Stimulated activated CD4-positive, alpha-beta T cell treated with anti-CD3 and anti-CD28 coated beads, Interleukin-4, amount 100 ng/mL, for 4 hours (primary cell): ENCODE measurements at regions not wholly inside any gene's neighbourhood (a gene's known extent, or its start where the extent isn't known, plus 50 kb on each side); places are given as distances from the start of the nearest gene placed in this dataset.
"Not testable (repeated sequence)": the region's sequence is repeated elsewhere in the genome, so short reads cannot be mapped to it uniquely, and the experiment has no call there.

Experiments
- DNase-seq, 2 experiments: peaks; one replicate each; pipeline ENCODE4 v3.0.0-alpha.2; 2020

DNA sequence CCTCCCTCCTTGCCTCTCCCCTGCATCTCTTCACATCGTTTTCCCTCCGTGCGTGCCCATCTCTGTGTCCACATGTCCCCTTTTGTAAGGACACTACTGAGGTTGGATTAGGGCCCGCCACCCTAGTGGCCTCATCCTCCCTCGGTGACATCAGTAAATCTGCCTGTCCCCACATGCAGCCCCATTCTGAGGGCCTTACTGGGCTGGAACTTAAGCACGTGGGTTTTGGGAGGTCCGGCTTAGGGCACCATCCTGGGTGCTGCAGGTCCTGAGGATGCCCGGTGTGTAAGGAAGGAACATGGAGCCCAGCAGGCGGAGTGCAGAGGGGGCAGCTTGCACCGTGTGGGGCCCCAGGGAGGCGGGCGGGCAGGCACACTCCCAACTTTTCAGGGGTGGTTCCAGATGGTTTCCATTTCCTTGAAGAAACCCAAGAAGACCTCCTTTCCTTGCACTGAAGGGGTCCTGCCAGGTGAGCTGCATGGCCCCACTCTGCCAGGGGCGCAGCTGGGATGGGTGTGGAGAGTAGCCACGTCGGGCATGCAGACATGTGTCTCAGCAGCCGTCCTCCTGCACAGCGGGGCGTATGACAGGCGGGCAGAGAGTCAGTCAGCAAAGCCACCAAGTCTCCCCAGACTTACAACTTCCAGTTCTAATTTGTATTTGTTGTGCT lies 329.9 kb downstream of the QKI start:
- DNase-seq = no peak

DNA sequence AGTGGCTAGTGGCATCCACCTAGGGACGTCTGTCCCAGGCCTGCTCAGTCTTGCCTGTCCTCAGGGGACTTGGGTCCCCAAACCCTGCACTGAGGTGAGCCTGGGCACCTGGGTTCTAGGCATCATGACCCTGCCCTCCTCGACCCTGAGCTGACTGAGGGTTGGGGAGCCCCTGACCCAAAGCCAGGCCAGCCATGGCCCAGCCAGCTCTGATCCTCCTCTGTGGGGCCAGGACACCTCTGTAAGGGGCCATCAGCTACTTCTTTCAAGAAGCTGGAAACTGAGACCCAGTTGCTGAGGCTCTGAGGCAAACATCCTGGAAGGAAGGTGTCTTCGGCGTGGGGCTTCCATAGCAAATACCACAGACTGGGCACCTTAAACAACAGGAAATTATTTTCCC lies 329.3 kb downstream of the QKI start:
- no peak for DNase-seq

DNA sequence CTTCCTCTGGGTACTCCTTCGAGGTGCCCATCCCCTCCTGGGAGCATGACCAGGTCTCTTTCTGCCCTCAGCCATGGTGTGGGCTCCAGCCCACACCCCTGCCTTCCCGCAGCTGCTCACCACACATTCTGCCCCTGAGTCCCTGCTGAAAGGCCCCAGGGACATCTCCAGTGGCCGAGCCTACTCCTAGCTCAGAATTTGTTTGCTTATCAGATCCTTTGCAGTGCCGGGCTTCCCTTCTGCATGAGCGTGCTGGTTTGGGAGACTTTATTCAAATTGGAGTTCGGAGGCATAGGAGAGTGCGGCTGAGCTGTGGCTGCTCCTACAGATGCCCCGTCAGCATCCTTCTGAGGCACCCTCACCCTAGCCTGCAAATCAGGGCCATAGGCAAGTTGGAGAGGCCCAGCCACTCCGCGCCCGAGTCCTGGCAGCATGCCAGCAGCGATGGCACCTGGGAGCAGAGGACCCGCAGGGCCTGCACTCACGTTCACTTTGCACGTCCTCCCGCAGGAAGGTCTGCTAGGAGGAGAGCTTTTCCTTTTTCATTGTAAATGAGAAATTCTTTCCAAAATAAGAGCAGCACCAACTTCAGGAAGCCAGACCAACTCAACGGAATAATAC lies 327.3 kb downstream of the QKI start:
- DNase-seq = no peak

DNA sequence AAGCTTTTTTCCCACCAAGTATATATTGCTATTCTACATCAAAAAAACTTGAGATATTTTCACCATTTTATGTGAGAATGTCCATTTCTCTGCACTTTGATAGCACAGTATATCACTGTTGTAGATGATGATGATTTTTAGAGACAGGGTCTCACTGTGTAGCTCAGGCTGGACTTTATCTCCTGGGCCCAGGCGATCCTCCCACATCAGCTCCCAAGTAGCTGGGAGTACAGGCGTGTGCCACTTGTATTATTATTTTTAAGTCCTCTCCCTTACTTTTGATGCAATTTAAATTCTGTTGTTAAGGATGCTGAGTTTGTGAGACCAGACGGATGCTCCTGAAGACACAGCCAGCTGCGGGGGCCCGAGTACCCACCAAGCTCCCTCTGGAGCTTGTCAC lies 326.8 kb downstream of the QKI start:
- DNase-seq = no peak

DNA sequence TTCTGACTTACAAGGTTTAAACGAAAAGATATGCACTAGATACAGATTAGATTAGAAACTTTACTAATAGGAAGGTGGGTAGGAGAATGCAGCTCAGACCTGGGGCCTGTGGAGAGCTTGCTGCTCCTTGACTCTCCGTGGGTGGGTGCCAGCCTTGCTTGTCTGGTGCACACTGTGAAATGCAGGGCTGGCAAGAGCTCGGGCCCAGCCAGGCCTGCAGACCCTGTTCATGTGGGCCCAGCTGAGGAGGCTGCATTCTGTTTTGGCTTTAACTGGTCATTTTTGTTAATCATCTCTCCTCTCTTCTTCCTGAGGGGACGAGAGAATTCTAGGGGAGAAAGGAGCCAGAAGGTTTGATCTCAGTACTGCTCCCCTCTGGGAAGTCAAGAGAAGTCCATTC lies 325.4 kb downstream of the QKI start:
- no peak for DNase-seq

DNA sequence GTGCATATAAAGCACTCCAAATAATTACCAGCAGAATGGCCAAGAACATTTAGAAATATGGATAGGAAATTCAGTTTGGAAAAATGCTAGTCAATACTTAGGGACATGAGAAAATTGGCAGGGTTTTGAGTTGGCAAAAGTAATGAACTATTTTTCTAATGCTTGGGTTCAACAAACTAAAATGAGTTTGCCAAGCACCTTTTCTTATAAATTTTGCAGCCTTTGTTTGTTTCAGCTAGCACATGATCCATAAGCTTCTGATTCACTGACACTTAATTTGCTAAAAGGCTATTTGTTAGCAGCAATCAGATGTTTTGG lies 324.8 kb downstream of the QKI start:
- no peak for DNase-seq

DNA sequence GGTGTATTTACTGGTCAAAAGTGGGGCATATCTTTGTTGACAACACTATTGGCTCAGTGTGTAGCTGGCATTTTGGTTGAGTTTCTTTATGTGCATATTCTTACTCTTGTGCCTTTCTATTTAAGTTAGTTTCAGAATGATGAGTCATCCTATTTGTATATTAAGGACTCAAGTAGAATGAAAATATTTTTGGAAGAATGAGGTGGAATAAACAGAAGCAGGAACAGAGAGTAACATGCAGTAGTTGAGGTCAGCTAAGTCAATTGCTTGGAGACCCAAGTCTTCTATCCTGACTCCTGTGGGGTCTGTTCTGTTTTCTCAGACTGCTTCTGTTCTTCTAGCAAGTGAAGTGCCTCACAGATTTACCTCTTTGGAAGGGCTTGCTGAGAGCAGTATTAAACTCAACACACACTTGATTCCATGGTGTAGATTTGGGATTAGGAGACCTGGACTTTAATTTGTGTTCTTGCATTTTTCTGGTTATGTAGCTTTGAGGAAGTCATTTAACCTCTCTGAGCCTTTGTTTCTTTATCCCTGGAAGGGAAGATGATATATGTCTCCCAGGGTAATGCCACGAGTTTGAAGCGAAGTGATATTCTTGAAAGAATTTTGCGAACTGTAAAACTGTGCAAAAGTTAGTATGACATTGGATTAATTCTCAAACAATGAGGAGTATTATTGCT lies 324.3 kb downstream of the QKI start:
- no peak for DNase-seq

DNA sequence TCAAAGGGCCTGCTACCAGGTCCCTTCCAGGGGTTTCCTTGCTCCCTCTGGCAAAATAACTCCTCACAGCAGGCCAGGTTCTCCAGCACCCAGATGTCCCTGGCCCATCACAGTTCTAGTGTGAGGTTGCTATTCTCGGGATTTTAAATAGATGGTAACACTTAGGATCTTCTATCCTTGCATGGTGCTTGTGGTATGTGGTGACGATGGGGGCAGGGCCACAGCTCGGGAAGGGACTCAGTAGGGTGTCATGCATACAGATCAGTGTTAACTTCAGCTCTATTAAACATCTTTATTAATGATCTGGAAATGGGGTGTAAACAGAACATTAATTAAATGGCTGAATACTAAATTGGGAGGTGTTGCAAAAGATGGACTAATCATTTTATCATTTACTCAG lies 323.8 kb downstream of the QKI start:
- no peak for DNase-seq

DNA sequence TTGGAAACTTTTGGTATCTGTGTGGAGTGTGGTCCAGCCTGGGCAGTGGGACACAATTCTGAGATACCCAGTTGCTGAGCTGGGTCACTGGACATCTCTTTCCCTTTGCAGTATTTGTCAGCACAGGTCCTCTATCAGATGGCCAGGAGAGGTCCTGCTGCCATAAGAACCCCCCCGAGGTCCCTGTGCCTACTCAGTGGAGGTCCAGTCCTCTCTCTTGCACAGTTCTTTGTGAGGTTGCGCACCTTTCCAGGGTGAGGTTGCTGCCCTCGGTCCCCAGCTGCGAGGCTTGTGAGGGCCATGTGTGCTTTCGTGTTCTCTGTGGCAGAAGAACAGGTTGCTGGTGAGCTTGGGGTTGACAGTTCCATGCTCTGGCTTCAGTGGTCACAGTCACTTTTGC lies 320.6 kb downstream of the QKI start:
- DNase-seq = no peak

DNA sequence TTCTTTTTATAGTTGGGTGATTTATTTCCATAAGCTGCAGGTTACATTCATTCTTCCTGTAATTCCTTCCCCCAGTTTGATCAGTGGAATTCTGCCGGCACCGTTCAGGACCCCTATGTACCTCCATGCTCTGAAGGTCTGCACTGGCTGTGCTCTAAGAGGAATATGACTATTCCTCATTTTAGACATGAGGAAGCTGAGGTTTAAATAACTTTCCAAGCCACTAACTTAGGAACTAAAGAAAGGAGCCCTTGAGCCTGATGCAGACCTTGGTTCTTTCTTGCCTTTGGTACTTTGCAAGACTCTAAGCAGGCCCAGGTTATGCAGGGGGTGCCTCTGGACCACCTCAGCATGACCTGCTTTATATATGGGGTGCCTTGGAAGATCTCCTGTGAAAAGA lies 318.5 kb downstream of the QKI start:
- no peak for DNase-seq

DNA sequence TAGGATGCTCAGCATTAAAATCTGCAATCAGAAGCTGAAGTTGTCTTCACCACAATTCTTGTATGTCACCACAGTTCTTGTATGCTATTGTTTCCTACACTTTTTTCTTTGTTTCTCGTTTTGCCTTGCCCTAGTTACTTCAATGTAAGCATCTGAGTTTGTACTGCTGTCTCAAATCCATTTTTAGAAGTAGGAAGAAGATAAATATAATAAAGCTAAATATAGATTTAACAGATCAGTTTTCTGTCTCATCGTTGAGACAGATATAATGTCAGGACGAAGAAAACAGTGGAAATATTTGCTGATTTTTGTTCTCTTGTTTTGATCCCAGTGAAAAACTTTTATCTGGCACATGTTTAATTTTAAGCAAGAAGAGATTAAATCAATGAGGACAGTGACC lies 318.0 kb downstream of the QKI start:
- no peak for DNase-seq

DNA sequence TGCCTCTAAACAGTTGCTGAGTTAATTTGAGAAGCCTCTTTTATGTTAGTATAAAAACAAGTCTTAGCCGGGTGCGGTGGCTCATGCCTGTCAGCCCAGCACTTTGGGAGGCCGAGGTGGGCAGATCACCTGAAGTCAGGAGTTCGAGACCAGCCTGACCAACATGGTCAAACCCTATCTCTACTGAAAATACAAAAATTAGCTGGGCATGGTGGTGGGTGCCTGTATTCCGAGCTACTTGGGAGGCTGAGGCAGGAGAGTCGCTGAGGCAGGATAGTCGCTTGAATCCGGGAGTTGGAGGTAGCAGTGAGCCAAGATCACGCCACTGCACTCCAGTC lies 317.5 kb downstream of the QKI start:
- not testable (repeated sequence) for DNase-seq

DNA sequence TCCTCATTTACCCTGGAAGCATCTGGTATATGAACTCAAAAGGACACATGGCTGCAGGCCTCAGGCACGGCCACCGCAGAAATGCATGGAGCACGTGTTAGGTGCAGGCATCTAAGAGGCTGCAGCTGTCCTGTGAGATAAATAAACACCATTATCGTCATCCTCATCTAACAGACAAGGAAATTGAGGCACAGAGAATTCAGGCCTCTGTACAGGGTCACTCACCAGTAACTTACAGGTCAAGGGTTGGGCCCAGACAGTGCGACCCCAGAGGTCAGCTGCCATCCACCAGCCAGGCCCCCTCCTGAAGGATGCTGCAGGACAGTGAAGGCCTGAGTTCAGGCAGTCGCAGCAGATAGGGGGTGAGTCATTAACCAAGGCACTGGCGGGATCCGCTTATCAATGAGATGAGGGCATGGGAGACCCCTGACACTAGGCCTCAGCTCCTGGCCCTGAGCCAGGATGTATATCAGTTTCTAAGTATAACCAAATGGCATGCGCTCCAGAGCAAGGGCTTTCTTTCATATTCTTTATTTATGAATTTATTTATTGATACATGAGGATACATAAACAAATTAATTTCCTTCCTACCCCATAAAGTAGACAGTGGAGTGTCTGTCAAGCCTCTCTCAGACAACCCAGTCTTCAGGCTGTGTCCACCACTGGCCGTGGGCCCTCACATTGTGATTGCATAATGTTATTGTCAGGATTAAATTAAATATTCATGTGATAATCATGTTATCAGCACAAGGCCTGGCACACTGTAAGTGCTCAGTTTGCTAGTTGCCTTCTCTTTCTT lies 316.9 kb downstream of the QKI start:
- no peak for DNase-seq

DNA sequence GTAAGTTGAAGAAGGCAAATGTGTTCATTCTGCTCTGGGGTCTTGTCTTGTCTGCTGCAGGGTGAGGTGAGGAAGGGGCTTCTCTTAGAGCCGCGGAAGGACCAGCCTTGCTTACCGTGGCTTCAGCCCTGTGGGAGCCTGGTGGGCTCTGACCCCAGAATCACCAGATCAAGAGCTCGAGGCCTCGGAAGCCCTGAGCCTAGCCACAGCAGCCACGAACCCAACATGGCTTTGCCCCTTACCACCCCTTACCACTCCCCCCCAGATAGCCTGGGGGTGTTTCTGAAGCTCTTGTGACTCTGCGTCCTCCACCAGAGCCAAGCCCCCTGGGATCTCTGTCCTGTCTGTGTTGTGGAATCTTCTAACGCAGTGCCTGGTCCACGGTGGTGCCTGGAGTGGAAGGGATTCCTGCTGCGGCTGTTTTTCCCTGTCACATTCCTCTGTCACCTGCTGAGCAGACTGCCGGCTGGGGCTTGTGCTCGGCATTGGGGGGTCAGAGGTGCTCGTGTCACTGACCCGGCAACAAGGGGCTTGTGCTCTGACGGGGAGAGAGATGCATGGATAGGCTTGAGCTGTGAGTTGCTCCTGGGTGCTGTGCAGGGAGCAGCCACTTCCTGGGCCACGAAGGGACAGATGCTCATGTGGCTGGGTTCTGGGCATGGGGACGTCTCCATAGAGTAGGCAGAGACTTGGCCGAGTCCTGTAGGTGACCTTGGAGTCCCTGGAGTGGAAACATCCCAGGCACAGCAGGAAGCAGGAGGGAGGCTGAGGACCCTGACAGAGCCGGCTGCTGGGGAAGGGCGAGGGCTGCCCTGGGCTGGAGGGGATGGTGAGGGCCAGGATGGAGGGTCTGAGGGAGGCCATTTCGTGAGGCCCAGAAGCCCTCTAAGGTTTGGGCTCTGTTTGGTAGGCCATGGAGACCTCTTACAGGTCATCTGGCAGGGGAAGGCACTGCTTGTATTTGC lies 316.0 kb downstream of the QKI start:
- DNase-seq = no peak

DNA sequence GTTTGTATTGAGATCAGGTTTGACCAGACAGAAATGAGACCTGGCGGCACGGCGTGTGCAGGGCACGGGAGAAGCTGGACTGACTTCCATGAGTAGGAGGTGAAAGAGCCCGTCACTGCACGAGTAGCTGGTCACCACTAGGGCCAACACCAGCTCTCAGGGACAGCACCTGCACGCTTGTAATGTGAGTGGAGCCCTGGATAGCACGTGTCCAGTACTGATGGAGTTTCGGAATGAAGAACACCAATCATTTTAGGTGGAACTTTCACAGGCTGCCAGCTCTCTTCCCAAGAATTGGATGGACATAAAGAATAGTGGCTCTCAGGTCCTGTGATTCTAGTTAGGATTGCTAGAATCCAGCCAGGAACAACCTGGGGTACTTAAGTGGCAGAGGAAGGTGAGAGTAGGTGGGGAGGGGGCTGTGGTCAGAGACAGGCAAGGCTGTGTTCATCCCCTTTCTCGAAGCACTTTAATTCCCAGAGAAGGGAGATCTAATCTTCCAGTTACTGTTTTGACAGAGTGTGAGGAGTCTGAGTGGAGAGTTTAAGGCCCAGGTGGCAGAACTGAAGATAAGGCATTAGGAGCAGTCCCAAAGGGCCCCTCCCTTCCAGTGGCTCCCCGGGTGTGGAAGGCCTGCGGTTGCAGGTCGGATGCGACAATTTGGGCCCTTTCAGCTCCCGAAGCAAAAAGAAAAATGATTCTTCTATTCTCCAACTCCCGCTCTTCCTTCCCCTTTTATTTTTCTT lies 314.8 kb downstream of the QKI start:
- DNase-seq = no peak

DNA sequence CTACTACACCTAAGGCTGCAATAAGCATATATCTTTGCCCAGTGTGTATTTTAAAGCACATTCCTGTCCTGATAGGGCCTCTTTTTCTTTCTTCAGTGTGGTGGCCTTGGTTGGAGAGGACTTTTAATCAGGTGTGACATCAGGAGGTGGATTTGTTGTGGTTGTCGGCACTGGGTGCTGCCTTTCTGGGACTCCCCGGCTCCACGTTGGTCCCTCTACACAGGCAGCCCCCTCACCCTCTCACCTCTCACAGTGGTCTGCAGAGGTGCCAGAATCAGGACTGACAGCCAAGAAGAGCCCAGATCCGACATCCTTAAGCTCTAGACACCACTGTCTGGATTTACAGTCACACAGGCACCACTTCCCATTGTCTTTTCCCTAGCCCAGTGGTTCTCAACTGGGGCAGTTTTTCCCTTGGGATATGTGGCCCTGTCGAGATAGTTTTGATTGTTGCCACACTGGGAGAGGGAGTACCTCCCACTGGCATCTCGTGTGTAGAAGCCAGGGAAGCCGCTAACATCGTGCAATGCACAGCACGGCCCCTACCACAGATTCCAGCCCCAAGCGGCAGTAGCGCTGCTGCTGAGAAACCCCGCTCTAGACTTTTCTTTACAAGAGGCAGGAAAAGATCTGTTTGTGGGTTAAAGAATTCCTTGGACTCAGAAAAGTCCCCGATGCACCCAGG lies 314.1 kb downstream of the QKI start:
- DNase-seq = no peak

DNA sequence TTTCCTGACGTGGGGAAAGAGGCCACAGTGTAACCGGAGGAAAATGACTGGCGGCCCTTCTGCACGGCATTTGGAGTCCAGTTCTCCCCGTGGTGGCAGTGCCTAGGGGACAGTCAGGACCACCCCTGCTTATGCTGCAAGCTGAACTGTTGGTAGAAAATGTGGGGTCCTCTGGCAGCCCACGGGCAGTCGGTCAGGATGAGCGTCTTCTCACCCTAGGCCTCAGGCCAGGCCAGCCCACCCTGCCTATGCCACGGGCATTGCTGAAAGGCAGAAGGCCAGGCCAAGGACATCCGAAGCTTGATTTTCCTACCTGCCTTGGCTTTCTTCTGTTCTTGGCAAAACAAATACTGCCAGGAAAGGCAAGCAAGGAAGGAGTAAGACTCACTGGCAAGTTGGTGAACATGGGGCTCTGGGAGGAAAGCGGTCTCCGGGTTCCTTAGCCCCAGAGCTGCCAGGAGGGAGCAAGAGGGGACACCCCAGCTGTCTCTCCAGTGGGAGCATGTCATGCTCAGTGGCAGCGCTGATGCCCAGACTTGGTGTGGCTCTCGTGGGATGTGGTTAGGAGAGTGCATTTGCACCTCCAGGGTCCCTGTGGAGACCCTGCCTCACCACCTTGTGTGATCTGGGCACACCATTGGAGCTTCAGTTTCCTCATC lies 311.6 kb downstream of the QKI start:
- no peak for DNase-seq

DNA sequence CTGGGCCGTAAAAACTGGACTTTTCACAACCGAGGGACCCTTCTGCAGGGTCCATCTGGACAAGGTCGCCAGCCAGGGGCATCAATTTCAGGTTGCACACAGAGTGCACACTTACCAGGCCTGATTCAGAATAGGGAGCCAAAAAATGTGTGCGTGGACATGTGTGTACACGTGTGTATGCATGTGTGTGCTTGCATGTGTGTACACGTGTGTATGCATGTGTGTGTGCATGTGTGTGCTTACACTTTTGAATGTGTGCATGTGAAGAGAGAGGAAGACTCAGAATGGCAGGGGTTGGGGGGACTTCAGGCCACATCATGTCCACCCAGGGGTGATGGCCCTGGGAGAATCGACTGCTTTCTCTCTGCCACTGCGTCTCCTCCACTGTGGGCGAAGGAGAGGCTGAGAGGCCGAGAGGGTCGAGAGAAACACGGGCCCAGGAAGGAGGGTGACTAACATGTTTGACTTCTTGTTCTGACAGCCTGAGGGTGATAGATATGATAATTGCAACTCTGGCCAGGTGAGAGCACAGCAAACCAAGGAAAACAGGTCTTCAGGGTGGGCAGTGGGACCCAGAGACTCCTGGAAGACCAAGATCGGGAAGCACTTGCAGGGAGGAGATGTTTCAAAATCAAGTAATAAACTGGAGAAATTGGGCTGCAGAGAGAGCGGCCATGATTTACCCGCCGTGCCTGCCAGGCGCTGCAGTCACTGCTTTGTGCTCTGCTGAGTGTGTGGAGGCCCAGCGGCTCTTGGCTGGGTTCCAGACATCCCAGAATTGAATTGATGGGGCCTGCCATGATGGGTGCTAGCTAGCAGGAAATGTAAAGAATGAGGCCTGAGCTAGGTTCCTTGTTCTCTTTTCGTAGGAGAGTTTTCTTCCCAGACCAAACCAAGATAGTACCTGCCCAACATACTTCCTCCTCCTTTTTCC lies 310.8 kb downstream of the QKI start:
- DNase-seq = no peak

DNA sequence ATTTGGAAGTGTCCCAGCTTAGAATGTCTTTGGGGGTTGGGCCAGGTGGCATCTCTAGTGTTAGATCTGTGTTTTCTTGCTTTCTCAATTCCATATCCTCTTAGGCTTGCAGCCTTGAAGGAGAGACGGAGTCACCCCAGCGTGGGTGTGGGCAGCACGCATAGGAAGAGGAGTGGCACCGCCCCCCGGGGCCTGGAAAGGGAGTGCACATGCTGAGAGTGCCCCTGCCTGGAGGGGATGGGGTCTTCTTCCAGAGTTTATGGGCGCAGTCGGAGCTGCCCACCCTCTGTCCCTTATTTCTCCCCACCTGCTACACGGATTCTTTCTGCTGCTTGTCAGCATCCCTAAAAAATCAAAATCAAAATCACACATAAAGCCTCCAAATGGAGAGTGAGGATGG lies 309.7 kb downstream of the QKI start:
- no peak for DNase-seq

DNA sequence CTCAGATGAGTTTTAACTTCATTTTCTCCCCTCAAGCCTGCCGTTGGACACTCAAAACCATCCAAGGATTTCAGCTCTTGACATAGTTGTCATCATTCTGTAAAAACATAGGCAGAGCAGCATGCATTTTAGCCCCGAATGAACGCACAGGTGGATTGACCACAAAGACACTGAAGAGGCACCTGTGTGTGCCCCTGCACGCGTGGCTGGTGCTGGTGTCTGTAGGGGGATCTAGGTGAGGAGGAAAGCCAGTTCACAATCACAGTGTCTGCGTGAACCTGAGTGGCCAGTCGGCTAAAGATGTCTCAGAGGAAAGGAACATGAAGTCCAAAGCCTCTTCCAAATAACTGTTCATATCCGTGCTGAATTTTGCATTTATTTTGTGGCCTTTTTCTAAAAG lies 309.2 kb downstream of the QKI start:
- no peak for DNase-seq
